Neural crest cell (in vitro differentiated cells): ENCODE measurements at regions not wholly inside any gene's neighbourhood (a gene's known extent, or its start where the extent isn't known, plus 50 kb on each side); places are given as distances from the start of the nearest gene placed in this dataset.
A peak's percentile ranks its signal among the peaks of the same experiment; 100 is the strongest.

Source experiments
- DNase-seq: peaks from one replicate; pipeline ENCODE4 v3.0.0; 2021; ENCODE audit warnings: low read depth, mixed read lengths, low spot score
- H3K27ac Mint-ChIP-seq: one replicate; pipeline ENCODE4 v1.8.0; 2021; ENCODE audit warnings: mild to moderate bottlenecking, mixed read lengths; ENCODE audit not compliant: unreplicated experiment
- H3K27me3 Mint-ChIP-seq: 2 replicates; pipeline ENCODE4 v1.8.0; 2021; ENCODE audit warnings: low read depth, mild to moderate bottlenecking, mixed read lengths
- H3K36me3 Mint-ChIP-seq: 2 replicates; pipeline ENCODE4 v1.8.0; 2021; ENCODE audit warnings: low read depth, mild to moderate bottlenecking, mixed read lengths
- H3K4me1 Mint-ChIP-seq: 2 replicates; pipeline ENCODE4 v1.8.0; 2021; ENCODE audit warnings: mixed read lengths
- H3K4me3 Mint-ChIP-seq: one replicate; pipeline ENCODE4 v1.8.0; 2021; ENCODE audit warnings: mild to moderate bottlenecking, mixed read lengths
- H3K9me3 Mint-ChIP-seq: 2 replicates; pipeline ENCODE4 v1.8.0; 2021; ENCODE audit warnings: mixed read lengths
- CTCF ChIP-seq: fragments of 200-600 bp; sonication (generic); conservative IDR thresholded peaks from 2 replicates; pipeline ENCODE4 v1.5.0; 2021; ENCODE audit warnings: antibody characterized with exemption, mild to moderate bottlenecking

GRCh38 chr11:92455210-92455790 is 230.7 kb downstream of the FAT3 start:
- Mint-ChIP-seq H3K4me1 (peaks cover 28% of the 10 kb centered on the region), H3K9me3 (no peaks in the 10 kb centered on the region), H3K27me3 (no peaks in the 10 kb centered on the region), H3K27ac (no peak overlapping the region), H3K4me3 (no peak overlapping the region), H3K36me3 (no peaks in the 10 kb centered on the region)
- no peak for TF ChIP-seq CTCF
- DNase-seq, result no peak

DNA sequence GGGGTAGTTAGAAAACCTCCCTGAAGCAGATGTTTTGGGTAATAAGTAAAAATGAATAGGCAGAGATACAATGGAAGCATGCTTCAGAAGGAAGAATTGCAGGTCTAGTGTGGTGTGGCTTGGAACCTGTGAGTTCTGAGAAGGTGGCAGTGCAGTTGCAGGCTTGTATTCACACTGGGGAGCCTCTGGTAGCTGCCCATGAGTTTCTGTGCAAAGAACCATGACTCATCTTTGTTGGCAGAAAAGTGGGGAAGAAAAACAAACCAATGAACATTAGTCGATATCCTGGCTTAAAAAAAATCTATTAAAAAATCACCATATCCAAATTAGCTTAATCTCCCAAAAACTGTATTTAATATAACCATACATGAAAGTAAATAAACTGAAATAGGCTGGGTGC is 232.6 kb downstream of the FAT3 start:
- Mint-ChIP-seq H3K36me3 (no peaks in the 10 kb centered on the region), H3K9me3 (no peaks in the 10 kb centered on the region), H3K4me3 (no peak overlapping the region), H3K4me1 (peaks cover 32% of the 10 kb centered on the region), H3K27ac (peak overlapping the region; percentile 86), H3K27me3 (no peaks in the 10 kb centered on the region)
- TF ChIP-seq CTCF, result no peak
- no peak for DNase-seq

- Mint-ChIP-seq H3K4me3 (no peak overlapping the region), H3K27me3 (no peaks in the 10 kb centered on the region), H3K4me1 (peaks cover 32% of the 10 kb centered on the region), H3K36me3 (no peaks in the 10 kb centered on the region), H3K9me3 (no peaks in the 10 kb centered on the region), H3K27ac (no peak overlapping the region)
- no peak for DNase-seq
- no peak for TF ChIP-seq CTCF
Measured at GRCh38 chr11:92458486-92458885, 233.9 kb downstream of the FAT3 start.

DNA sequence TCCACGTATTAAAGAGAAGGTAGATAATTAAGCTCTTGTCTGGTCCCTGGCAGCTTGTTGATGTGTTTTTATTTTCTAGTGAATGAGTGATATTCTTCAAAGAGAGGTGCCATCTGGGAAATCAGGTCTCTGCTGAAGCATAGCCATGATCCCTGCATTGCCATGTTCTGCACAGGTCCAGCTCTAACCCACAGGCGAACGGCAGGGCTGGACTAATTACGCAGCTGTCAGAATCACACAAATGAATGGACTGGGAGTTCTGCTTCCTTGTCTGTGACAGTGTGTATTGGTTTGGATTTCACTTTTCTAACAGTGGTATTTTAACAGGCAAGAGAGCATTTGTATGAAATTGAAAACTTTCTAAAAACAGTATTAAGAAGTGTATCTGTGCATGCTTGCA is 235.6 kb downstream of the FAT3 start:
- TF ChIP-seq CTCF, result no peak
- Mint-ChIP-seq H3K4me3 (no peak overlapping the region), H3K27me3 (no peaks in the 10 kb centered on the region), H3K9me3 (no peaks in the 10 kb centered on the region), H3K4me1 (peaks cover 32% of the 10 kb centered on the region), H3K36me3 (no peaks in the 10 kb centered on the region), H3K27ac (no peak overlapping the region)
- no peak for DNase-seq

DNA sequence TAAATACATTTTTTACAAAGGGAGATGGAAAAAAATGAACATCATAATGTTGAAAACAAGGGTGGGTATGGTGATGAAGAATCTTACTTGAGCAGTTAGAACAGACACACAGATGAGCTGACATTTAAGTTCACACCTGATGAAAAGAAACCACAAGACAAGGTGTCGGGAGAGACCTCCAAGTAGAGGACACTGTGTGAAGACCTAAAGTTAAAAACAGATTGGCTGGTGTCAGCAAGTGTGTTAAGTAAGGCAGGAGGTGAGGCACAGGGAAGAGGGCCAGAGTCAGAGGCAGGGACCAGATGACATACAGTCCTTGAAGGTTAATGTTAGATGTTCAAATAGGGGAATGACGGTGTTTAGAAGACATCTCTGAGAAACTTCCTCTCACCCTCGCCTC is 236.8 kb downstream of the FAT3 start:
- no peak for TF ChIP-seq CTCF
- H3K27ac Mint-ChIP-seq, result no peak overlapping the region
- no peak overlapping the region for H3K4me3 Mint-ChIP-seq
- no peaks in the 10 kb centered on the region for H3K36me3 Mint-ChIP-seq
- H3K9me3 Mint-ChIP-seq, result no peaks in the 10 kb centered on the region
- H3K27me3 Mint-ChIP-seq, result no peaks in the 10 kb centered on the region
- H3K4me1 Mint-ChIP-seq, result peaks cover 28% of the 10 kb centered on the region
- DNase-seq, result no peak

DNA sequence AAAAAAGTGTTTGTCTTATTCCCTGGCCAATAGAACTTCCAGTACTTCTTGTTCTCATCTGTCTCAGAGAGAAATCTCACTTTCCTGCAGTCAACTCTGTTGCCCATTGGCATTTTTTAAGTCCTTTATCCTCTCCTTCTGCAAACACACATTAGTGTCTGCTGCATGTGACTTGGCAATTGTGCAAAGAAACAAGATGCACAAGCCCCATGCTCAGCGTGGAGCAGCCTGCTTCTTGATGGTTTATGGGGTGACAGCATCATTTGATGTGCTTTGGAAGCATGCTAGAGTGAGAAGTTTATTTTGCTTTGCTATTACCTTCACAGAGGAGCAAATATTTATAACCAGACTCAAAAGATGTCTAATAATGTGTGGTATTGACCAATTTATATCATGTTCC is 238.2 kb downstream of the FAT3 start:
- Mint-ChIP-seq H3K9me3 (no peaks in the 10 kb centered on the region), H3K27ac (no peak overlapping the region), H3K4me3 (no peak overlapping the region), H3K27me3 (no peaks in the 10 kb centered on the region), H3K4me1 (peaks cover 24% of the 10 kb centered on the region), H3K36me3 (no peaks in the 10 kb centered on the region)
- DNase-seq, result no peak
- no peak for TF ChIP-seq CTCF
